H9 (cell line): ENCODE measurements at regions not wholly inside any gene's neighbourhood (a gene's known extent, or its start where the extent isn't known, plus 50 kb on each side); places are given as distances from the start of the nearest gene placed in this dataset.

Experiments
- DNase-seq: peaks from one replicate; pipeline ENCODE4 v3.0.0-alpha.2; 2017
- H2AFZ ChIP-seq: one replicate; pipeline ENCODE4 v1.6.1; 2013; ENCODE audit warnings: mild to moderate bottlenecking, low read length, control low read depth, moderate library complexity
- H2AK5ac ChIP-seq: 2 replicates; pipeline ENCODE4 v1.6.1; 2013; ENCODE audit warnings: low read length, control low read depth, mixed read lengths; ENCODE audit not compliant: insufficient read length
- H2BK120ac ChIP-seq: one replicate; pipeline ENCODE4 v1.6.1; 2013; ENCODE audit warnings: low read depth, mild to moderate bottlenecking, low read length, control low read depth, inconsistent platforms; ENCODE audit not compliant: poor library complexity, severe bottlenecking
- H2BK12ac ChIP-seq: 2 replicates; pipeline ENCODE4 v1.6.1; 2013; ENCODE audit warnings: low read length, control low read depth, mixed read lengths, low read depth; ENCODE audit not compliant: insufficient read length
- H2BK15ac ChIP-seq: 2 replicates; pipeline ENCODE4 v1.6.1; 2013; ENCODE audit warnings: low read depth, low read length, control low read depth
- H2BK20ac ChIP-seq: one replicate; pipeline ENCODE4 v1.6.1; 2013; ENCODE audit warnings: low read depth, mild to moderate bottlenecking, low read length, control low read depth, inconsistent platforms; ENCODE audit not compliant: poor library complexity, severe bottlenecking
- H2BK5ac ChIP-seq: 2 replicates; pipeline ENCODE4 v1.6.1; 2013; ENCODE audit warnings: low read length, control low read depth, mixed read lengths; ENCODE audit not compliant: insufficient read length
- H3K14ac ChIP-seq: 2 replicates; pipeline ENCODE4 v1.6.1; 2013; ENCODE audit warnings: low read length, control low read depth; ENCODE audit not compliant: insufficient read depth
- H3K18ac ChIP-seq: 2 replicates; pipeline ENCODE4 v1.6.1; 2013; ENCODE audit warnings: low read depth, mild to moderate bottlenecking, mixed read lengths, low read length, control low read depth; ENCODE audit not compliant: insufficient read length
- H3K23ac ChIP-seq: 2 replicates; pipeline ENCODE4 v1.6.1; 2013; ENCODE audit warnings: low read length, control low read depth, mixed read lengths, low read depth; ENCODE audit not compliant: insufficient read length
- H3K23me2 ChIP-seq: 2 replicates; pipeline ENCODE4 v1.6.1; 2013; ENCODE audit warnings: low read depth, mild to moderate bottlenecking, mixed read lengths, low read length, control low read depth; ENCODE audit not compliant: insufficient read length, poor library complexity, severe bottlenecking
- H3K27ac ChIP-seq: 2 replicates; pipeline ENCODE4 v1.5.1; 2013; ENCODE audit warnings: low read length, control low read depth, mixed read lengths, low read depth; ENCODE audit not compliant: insufficient read length
- H3K27me3 ChIP-seq: 2 replicates; pipeline ENCODE4 v1.6.1; 2013; ENCODE audit warnings: low read length, control low read depth, inconsistent platforms; ENCODE audit not compliant: insufficient read depth
- H3K4ac ChIP-seq: 2 replicates; pipeline ENCODE4 v1.6.1; 2013; ENCODE audit warnings: low read depth, mild to moderate bottlenecking, control low read depth, inconsistent platforms, low read length, moderate library complexity
- H3K4me1 ChIP-seq: 2 replicates; pipeline ENCODE4 v1.6.1; 2013; ENCODE audit warnings: low read length, control low read depth, inconsistent platforms; ENCODE audit not compliant: insufficient read depth
- H3K4me2 ChIP-seq: 2 replicates; pipeline ENCODE4 v1.6.1; 2013; ENCODE audit warnings: low read length, control low read depth, mixed read lengths; ENCODE audit not compliant: insufficient read length, insufficient read depth
- H3K56ac ChIP-seq: 2 replicates; pipeline ENCODE4 v1.6.1; 2013; ENCODE audit warnings: low read depth, mild to moderate bottlenecking, mixed read lengths, low read length, control low read depth; ENCODE audit not compliant: insufficient read length
- H3K79me1 ChIP-seq: 2 replicates; pipeline ENCODE4 v1.6.1; 2013; ENCODE audit warnings: low read depth, mild to moderate bottlenecking, moderate library complexity, low read length, control low read depth, inconsistent platforms; ENCODE audit not compliant: insufficient read depth, poor library complexity, severe bottlenecking
- H3K79me2 ChIP-seq: 2 replicates; pipeline ENCODE4 v1.6.1; 2013; ENCODE audit warnings: low read length, control low read depth, inconsistent platforms; ENCODE audit not compliant: insufficient read depth
- H3K9ac ChIP-seq: 2 replicates; pipeline ENCODE4 v1.6.1; 2013; ENCODE audit warnings: low read length, control low read depth, mixed read lengths; ENCODE audit not compliant: insufficient read length; ENCODE audit errors: extremely low read depth
- H3K9me3 ChIP-seq: one replicate; pipeline ENCODE4 v1.6.1; 2013; ENCODE audit warnings: low read depth, low read length, inconsistent platforms; ENCODE audit not compliant: control insufficient read depth
- H3T11ph ChIP-seq: one replicate; pipeline ENCODE4 v1.6.1; 2013; ENCODE audit warnings: mild to moderate bottlenecking, low read length, control low read depth, inconsistent platforms
- H4K20me1 ChIP-seq: one replicate; pipeline ENCODE4 v1.6.1; 2013; ENCODE audit not compliant: control insufficient read depth, insufficient read length, insufficient read depth
- H4K5ac ChIP-seq: 2 replicates; pipeline ENCODE4 v1.6.1; 2013; ENCODE audit warnings: low read depth, mild to moderate bottlenecking, mixed read lengths, low read length, control low read depth; ENCODE audit not compliant: insufficient read length
- H4K8ac ChIP-seq: replicated peaks from 2 replicates; pipeline ENCODE4 v1.6.1; 2013; ENCODE audit warnings: low read length, control low read depth, mixed read lengths, low read depth; ENCODE audit not compliant: insufficient read length
- H4K91ac ChIP-seq: 2 replicates; pipeline ENCODE4 v1.6.1; 2013; ENCODE audit warnings: low read depth, mild to moderate bottlenecking, moderate library complexity, mixed read lengths, low read length, control low read depth; ENCODE audit not compliant: insufficient read length
- H3K27ac Mint-ChIP-seq, 3 experiments: 2 replicates in 2 of 3; 3 replicates in 1 of 3; pipeline ENCODE4 v1.8.0; 2020 to 2021; ENCODE audit warnings: mixed read lengths in 3 of 3, mild to moderate bottlenecking in 1 of 3, moderate library complexity in 1 of 3
- H3K27me3 Mint-ChIP-seq: 2 replicates; pipeline ENCODE4 v1.8.0; 2021; ENCODE audit warnings: low read depth, mild to moderate bottlenecking, moderate library complexity, mixed read lengths
- H3K36me3 Mint-ChIP-seq, 3 experiments: 2 replicates in 2 of 3; 3 replicates in 1 of 3; pipeline ENCODE4 v1.8.0; 2020 to 2021; ENCODE audit warnings: low read depth in 3 of 3, mixed read lengths in 3 of 3; ENCODE audit not compliant: insufficient read depth in 1 of 3
- H3K4me1 Mint-ChIP-seq, 2 experiments: 2 replicates each; pipeline ENCODE4 v1.8.0; 2020; ENCODE audit warnings: mixed read lengths in 2 of 2
- H3K4me3 Mint-ChIP-seq, 2 experiments: 2 replicates in 1 of 2; 3 replicates in 1 of 2; pipeline ENCODE4 v1.8.0; 2020 to 2021; ENCODE audit warnings: mild to moderate bottlenecking in 2 of 2, mixed read lengths in 2 of 2, moderate library complexity in 1 of 2
- H3K9me3 Mint-ChIP-seq, 2 experiments: 2 replicates in 1 of 2; 3 replicates in 1 of 2; pipeline ENCODE4 v1.8.0; 2020; ENCODE audit warnings: mild to moderate bottlenecking in 2 of 2, mixed read lengths in 2 of 2, moderate library complexity in 1 of 2
- WGBS: extraction: QIAGEN DNeasy Blood & Tissue Kit; methylation state at CpG from one replicate; pipeline ENCODE4 v1.1.7; 2013; ENCODE audit warnings: missing lambda C conversion rate, low lambda C conversion rate, mixed read lengths; ENCODE audit not compliant: insufficient read length; ENCODE audit errors: extremely low coverage; 5-methylcytosine and 5-hydroxymethylcytosine counted together
- TF ChIP-seq, protein P1 (sequence below): fragments of 200-600 bp; sonication (generic); conservative IDR thresholded peaks from 3 replicates; pipeline ENCODE4 v1.8.0; 2021; ENCODE audit warnings: antibody characterized with exemption, mild to moderate bottlenecking

DNA sequence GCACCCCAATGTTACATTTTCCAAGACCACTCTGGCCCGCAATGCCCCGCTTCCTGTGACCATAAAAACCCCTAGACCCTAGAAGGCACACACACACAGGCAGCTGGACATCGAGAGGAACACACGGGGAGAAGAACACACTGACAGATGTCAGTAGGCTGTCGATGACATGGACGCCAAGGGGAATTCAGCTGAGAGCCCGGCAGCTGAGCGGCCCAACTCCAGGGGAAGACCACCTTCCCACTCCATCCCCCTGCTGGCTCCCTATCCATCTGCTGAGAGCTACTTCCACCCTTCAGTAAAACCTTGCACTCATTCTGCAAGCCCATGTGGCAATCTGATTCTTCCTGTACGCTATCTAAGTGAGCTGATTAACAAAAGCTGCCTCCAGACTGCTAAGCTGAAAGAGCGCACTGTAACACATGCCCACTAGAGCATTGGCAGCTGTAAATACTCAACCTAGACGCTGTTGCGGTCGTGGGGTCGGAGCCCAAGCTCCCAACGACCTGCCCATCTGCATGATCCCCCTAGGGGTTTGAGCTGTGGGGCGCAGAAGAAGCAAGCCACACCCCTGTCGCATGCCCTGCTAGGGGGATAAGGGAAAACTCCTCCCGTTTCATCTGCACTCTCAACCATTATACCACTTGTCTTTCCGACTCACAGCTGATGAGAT lies 843.6 kb upstream of the POT1 start:
- H3K4me3 Mint-ChIP-seq = no peak overlapping the region
- DNase-seq = peak; percentile 67
- Histone ChIP-seq H4K8ac (no peak overlapping the region), H2AFZ (no peak overlapping the region), H3T11ph (no peak overlapping the region), H2BK12ac (no peak overlapping the region), H2BK120ac (no peak overlapping the region), H3K18ac (no peak overlapping the region), H2BK20ac (no peak overlapping the region), H3K79me1 (no peaks in the 10 kb centered on the region), H3K23ac (no peak overlapping the region), H3K56ac (no peak overlapping the region), H3K23me2 (no peaks in the 10 kb centered on the region), H2BK15ac (no peak overlapping the region), H3K14ac (no peak overlapping the region; the same call in 1 of the 2 replicates), H3K4me2 (no peak overlapping the region), H3K4ac (no peak overlapping the region), H3K4me1 (no peaks in the 10 kb centered on the region), H4K5ac (no peak overlapping the region), H3K9me3 (no peaks in the 10 kb centered on the region), H2BK5ac (no peak overlapping the region), H4K20me1 (no peaks in the 10 kb centered on the region), H3K27me3 (no peaks in the 10 kb centered on the region), H4K91ac (no peak overlapping the region), H2AK5ac (no peak overlapping the region), H3K27ac (no peak overlapping the region), H3K9ac (no peak overlapping the region), H3K79me2 (no peaks in the 10 kb centered on the region)
- H3K27me3 Mint-ChIP-seq = no peaks in the 10 kb centered on the region
- H3K9me3 Mint-ChIP-seq = no peaks in the 10 kb centered on the region
- H3K4me1 Mint-ChIP-seq = peaks cover 2 to 12% of the 10 kb centered on the region in 2 experiments; a peak in 3 of 4 replicates
- no CpG with 5 or more reads among the region's 19 CpGs for WGBS
- peak overlapping the region in 1 of 3 experiments; percentile 95; a peak in 1 of 7 replicates for H3K27ac Mint-ChIP-seq
- TF ChIP-seq, protein P1, sequence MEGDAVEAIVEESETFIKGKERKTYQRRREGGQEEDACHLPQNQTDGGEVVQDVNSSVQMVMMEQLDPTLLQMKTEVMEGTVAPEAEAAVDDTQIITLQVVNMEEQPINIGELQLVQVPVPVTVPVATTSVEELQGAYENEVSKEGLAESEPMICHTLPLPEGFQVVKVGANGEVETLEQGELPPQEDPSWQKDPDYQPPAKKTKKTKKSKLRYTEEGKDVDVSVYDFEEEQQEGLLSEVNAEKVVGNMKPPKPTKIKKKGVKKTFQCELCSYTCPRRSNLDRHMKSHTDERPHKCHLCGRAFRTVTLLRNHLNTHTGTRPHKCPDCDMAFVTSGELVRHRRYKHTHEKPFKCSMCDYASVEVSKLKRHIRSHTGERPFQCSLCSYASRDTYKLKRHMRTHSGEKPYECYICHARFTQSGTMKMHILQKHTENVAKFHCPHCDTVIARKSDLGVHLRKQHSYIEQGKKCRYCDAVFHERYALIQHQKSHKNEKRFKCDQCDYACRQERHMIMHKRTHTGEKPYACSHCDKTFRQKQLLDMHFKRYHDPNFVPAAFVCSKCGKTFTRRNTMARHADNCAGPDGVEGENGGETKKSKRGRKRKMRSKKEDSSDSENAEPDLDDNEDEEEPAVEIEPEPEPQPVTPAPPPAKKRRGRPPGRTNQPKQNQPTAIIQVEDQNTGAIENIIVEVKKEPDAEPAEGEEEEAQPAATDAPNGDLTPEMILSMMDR = peak; percentile 24; the same call in 2 of the 3 replicates
- H3K36me3 Mint-ChIP-seq = no peaks in the 10 kb centered on the region
